ENCODE measurements at regions not wholly inside any gene's neighbourhood (a gene's known extent, or its start where the extent isn't known, plus 50 kb on each side); places are given as distances from the start of the nearest gene placed in this dataset.
"Not testable (repeated sequence)": the region's sequence is repeated elsewhere in the genome, so short reads cannot be mapped to it uniquely, and the experiment has no call there.

DNA sequence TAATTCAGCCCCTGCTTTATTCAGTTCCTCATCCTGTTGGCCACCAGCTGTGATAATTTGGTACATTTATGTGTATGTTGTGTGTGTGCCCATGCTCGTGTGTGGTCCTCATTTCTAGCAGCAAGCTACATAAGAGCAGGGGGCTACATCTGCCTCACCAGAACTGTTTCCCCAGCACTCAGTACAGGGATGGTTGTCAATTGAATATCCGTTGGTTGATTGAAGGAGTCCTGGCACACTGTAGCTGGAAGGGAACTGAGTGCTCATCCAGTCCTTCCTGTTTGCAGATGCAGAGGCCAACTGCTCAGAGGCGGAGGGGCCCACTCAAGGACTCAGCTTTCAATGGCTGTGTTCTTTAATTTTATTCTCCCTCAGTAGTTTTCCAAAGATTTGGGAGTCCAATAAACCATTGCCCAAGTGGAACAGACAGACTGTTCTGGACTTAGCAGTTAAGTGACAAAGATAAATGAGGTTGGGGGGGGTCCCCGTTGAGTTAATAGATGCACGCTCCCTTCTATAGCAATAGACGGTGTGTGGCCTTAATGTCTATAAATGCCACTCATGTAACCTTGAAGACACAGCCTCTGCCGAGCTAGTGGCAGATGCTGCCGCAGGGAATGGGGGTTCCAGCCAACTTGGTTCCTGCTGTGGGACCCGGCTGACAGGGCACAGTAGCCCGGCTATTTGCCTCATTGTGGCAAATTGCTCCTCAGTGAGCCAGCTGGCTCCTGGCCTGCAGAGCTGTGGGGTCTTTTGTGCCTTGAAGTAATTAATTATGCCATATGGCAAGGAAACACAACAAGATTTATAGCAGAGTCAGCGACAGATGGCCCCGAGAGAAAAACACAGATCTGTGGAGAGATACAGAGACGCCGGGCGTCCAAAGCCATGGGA is 71.4 kb upstream of the GRK3 start:
- DNase-seq: no peak

DNA sequence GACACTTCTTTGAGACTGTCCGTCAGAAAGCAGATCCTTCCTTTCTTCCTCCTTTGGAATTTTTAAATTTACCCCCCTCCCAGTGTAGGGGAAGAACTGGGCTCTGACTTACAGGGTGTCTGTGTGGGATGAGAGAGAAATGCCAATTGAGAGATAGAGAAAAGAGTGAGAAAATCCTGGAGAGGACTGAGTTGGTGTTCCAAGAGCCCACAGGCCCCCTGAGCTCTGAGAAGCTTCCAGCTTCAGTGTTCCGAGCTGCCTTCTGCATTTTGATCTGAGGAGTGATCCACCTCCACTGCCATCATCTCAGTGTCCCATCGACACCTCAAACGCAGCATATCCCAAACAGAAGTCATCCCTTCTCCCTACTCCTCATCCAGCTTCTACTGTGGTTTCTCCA is 70.7 kb upstream of the GRK3 start:
- DNase-seq: no peak

GRCh38 chr22:25494774-25495173 is 69.7 kb upstream of the GRK3 start:
- DNase-seq: no peak

DNA sequence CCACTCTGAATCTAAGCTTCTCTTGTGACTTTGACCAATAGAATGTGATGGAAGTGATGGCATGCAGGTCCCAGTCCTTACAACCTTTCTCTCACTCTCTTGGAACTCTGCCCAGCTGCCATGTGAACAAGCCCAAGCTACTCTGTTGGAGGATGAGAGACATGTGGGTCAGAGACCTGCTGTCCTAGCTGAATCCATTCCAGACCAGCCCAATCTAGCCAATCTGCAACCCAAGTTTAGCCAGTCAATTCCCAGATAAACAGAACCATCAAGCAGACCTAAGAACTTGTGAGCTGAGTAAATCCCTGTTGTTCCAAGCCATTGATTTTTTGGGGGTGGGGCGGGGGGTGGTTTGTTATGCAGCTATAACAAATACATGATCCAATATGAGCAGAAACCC is 69.2 kb upstream of the GRK3 start:
- DNase-seq: no peak

GRCh38 chr22:25496396-25497064 is 67.9 kb upstream of the GRK3 start:
- no peak for DNase-seq

DNA sequence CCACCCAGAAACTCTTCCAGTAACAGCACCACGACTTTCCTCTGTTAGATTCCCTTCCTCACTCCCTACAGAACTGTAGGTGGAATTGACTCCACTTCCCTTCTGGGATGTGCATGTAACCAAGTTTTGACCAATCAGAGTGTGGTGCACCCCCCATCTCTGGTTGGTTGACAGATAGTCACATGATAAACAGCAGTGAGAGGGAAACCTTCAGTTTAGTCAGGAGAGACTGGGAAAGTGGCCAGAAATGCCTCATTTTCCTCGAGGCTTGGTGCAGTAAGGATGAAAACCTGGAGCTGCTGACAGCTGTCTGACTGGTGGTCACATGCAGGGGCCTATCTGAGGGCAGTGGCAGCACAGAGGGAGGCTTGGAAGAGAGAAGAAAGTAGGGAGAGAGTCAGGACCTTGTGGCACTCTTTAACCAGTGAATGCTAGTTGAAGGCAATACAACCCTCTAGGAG is 67.3 kb upstream of the GRK3 start:
- DNase-seq: no peak

- no peak for DNase-seq
These were observed 66.8 kb upstream of the GRK3 start for GRCh38 chr22:25497716-25498115.

- DNase-seq: not testable (repeated sequence)
These were observed 63.8 kb upstream of the GRK3 start for GRCh38 chr22:25500671-25501070.

- DNase-seq: not testable (repeated sequence)
These were observed 60.5 kb upstream of the GRK3 start for GRCh38 chr22:25504017-25504416.

DNA sequence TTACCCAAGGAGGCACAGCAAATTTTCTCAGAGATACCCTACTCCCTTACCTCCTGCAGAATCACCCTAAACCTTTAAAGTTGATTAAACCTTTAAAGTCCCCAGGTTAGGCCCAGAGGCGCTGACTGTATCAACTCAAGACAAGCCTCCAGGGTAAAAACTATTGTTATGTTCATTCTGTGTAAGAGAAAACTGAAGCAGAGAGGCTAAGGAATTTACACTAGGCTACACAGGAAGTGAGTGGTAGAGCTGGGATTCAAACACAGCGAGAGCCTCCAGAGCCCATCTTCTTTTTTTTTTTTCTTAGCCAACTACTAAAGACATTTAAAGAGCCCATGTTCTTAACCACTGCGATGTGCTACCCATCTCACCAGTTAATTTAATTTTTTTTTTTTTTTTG is 56.3 kb upstream of the GRK3 start:
- no peak for DNase-seq

DNA sequence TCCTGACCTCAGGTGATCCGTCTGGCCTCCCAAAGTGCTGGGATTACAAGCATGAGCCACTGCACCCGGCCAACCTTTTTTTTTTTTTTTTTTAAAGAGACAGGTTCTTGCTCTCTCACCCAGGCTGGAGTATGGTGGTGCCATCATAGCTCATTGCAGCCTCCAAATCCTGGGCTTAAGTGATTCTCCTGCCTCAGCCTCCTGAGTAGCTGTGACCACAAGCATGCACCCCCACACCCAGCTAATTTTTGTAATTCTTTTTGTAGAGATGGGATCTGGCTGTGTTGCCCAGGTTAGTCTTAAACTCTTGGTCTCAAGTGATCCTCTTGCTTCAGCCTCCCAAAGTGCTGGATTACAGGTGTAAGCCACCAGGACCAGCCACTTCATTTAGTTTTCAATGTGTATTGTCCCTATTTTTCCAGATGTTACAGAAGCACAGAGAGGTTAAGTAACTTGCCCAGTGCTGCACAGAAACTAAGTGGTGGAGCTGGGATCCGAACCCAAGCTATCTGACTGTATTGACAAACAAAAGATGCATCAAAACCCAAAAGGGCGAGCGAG is 55.6 kb upstream of the GRK3 start:
- no peak for DNase-seq

- DNase-seq: no peak
These were observed 55.1 kb upstream of the GRK3 start for GRCh38 chr22:25509374-25509791.

GRCh38 chr22:25510876-25511275 is 53.6 kb upstream of the GRK3 start:
- DNase-seq: no peak

DNA sequence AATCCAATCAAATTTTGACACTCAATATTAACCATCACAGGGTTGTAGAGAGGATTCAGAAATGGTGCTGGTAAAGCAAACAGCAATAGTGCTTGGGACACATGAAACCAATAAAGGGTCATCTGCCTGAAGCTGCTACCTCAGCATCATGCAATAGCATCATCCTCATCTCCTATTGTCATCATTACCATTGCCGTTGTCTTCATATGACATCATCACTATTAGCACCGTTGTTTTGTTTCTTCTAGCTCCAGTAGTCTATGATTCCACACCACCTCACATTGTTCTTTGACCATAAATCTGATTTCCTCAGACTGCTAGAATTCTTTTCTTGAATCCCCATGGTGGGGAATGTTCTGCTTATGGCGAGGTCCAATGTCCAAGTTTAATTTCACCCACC is 52.8 kb upstream of the GRK3 start:
- no peak for DNase-seq

DNA sequence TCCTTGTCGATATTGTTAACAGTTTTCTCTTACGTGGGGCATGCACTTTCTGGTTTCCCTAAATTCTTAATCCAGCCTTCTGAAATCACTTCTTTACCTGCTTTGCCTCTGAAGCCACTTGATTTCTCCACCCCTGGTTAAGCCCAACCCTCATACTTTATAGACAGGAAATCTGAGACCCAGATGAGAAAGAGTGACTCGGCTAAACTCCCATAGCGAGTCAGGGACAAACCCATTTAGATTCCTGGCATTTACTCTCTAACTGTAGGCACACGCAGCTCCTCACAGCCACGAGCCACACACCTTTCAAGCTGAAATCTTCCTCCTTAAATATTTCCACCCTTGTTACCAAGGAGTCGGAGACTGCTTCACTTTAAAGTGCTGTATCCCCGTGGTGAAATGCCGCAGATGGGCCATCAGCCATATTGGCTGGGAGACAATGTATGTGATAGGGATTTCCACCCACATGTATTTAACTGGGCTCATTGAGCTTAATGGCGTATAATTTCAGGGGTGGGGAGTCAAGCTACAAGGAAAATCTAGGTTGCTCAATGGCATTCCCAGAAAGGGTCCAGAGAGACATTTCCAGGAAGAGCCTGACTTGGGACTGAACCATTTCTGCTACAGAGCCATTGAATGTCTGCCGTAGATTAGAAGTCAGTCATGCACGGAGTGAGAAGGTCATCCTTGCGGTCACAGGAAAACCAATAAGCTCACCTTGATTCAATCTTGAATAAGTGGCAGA is 49.9 kb upstream of the GRK3 start:
- no peak for DNase-seq
